HG02870 (cell line): ENCODE measurements at regions not wholly inside any gene's neighbourhood (a gene's known extent, or its start where the extent isn't known, plus 50 kb on each side); places are given as distances from the start of the nearest gene placed in this dataset.
"Not testable (repeated sequence)": the region's sequence is repeated elsewhere in the genome, so short reads cannot be mapped to it uniquely, and the experiment has no call there.

Experiments used
- ATAC-seq: cut with Tn5 transposase; IDR thresholded peaks from one replicate; pipeline ENCODE4 v1.9.1; 2021; ENCODE audit warnings: mild to moderate bottlenecking, moderate library complexity; ENCODE audit not compliant: unreplicated experiment

DNA sequence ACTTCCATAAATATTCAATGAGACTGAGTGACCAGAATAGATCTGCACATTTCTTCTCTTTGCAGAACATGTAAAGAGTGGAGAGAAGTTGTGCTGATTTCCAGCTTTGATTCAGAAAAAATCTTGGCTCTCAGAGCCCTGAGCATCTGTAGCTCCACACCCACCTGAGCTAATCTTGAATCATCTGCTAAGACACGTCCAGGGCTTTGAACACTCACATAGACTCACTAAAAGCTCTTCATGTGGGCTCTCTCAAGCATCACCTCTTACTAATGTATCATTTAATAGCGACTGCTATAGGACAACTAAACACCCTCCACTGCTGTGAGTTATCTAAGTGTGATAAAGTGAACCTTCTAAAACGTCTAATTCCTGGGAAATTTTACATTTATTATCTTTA lies 147.7 kb upstream of the GRIA3 start:
- ATAC-seq, result no peak

- ATAC-seq, result no peak
Observed at GRCh38 chrX:123049071-123049625, 134.9 kb upstream of the GRIA3 start.

- ATAC-seq, result no peak
Observed at GRCh38 chrX:123060986-123061385, 123.1 kb upstream of the GRIA3 start.

GRCh38 chrX:123064053-123064452 lies 120.0 kb upstream of the GRIA3 start:
- no peak for ATAC-seq

GRCh38 chrX:123072686-123073385 lies 111.2 kb upstream of the GRIA3 start:
- no peak for ATAC-seq

GRCh38 chrX:123075947-123076561 lies 108.0 kb upstream of the GRIA3 start:
- no peak for ATAC-seq

- ATAC-seq, result no peak
Observed at GRCh38 chrX:123077631-123078030, 106.4 kb upstream of the GRIA3 start.

DNA sequence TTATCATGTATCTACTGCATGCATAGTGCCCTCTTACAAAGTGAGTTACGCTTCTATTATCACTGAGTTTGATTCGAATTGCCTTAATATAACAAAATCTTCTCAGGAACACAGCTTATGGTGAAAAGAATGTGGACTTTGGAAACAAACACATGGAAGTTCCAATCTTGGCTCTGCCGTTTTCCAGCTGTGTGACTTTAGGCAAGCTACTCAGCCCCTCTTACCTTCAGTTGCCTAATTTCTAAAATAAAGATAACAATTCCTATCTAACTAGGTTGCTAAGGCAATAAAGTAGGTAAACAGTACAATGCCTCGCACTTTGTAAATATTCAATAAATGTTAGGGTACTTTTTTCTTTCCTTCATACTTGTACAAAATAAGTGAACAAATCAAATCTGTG lies 104.0 kb upstream of the GRIA3 start:
- ATAC-seq, result no peak

DNA sequence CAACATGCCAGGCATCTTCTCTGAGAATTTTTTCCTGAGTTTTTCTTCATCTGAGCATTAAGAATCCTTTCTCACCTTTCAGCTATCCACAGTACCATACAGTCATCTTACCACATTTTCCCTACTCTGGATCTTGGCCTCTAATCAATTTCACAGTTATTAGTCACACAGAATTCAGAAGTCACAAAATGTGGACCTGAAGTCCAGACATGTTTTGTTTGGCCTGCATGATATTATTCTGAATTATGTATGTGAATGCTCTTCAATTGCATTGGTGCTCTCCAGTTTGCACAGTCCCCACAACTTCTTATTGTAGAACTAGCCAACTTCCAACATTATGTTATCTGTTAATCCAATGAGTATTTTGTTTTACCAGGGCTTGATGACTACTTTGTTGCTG lies 102.3 kb upstream of the GRIA3 start:
- ATAC-seq, result no peak

GRCh38 chrX:123083924-123084323 lies 100.2 kb upstream of the GRIA3 start:
- ATAC-seq, result no peak

GRCh38 chrX:123084797-123085196 lies 99.3 kb upstream of the GRIA3 start:
- no peak for ATAC-seq

GRCh38 chrX:123085311-123085940 lies 98.7 kb upstream of the GRIA3 start:
- ATAC-seq, result no peak

DNA sequence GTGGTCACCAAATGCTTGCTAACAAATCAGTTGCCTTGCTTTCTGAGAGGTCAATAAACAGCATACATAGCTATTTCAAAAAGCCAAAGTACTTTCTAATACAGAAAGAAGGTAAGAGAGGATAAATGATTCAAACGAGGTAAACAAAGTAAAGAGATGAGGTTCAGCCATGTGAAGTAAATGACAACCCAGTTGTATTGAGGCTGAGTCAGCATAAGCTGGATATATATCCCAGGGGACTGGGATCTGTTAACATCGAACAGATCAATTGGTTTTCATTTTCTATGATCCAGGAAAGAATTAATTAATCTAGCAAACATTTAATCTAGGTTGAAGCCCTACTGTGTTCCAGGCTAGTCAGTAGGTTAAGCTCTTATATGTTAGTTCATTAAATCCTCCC lies 97.3 kb upstream of the GRIA3 start:
- no peak for ATAC-seq

DNA sequence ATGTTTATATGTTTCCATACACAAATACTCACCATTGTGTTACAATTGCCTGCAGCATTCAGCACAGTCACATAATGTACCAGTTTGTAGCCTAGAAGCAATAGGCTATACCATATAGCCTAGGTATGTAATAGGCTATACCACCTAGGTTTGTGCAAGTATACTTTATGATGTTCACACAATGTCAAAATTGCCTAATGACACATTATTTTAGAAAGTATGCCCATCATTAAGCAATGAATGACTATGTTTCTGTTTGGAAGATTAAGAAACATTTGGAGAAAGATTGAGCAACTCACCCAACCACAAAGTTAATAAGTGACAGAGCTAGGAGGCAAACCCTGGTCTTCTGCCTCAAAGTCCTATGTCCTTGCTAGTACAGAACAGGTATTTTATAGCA lies 96.8 kb upstream of the GRIA3 start:
- no peak for ATAC-seq

DNA sequence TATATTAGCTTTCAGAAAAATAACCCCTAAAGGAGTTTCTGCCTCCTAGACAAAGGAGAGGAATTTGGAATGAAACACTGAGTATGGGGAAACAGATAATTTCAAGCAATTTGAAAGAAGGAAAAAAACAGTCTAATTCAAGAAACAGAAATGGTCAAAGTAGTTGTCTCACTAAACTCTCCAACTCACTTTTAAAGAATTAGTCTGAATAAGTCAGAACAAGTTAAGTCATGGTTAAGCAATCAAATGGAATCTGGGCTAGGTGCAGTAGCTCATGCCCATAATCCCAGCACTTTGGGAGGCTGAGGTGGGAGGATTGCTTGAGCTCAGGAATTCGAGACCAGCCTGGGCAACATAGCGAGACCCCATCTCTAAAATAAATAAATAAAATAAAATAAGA lies 95.7 kb upstream of the GRIA3 start:
- ATAC-seq, result no peak

DNA sequence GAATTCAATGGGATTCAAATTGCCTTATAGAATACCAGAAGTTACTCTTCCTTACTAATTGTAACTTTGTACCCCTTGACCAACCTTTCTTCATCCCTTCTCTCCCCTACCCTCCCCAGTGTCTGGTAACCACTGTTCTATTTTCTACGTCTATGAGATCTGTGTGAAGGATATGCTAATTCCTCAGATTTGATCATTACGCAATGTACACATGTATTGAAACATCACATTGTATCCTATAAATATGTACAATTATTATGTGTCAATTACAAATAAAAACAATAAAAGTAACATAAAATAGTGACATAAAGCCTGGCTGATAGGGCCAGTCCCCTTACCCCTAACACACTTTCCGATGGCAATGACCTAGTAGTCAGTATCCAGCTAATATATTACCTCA lies 95.1 kb upstream of the GRIA3 start:
- ATAC-seq, result no peak

DNA sequence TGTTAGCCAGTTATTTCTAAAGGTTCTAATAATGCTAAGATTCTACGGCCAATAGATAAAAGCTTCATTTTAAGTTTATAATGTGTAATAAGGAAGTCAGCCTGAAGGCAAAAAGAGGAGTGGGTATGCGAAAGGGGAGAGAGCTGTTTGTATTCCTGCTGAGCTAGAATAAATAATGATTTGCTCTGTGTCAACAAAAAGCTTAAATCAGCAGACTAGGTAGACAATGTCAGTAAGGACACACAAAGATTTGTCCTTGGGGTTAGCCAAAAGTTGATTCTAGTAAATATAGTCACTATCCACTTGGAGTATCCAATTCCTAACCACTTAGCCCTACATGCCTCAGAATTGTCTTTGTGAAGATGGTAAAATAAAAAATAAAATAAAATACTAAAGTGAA lies 90.3 kb upstream of the GRIA3 start:
- ATAC-seq, result no peak

- no peak for ATAC-seq
Observed at GRCh38 chrX:123108513-123109427, 75.3 kb upstream of the GRIA3 start.

GRCh38 chrX:123121241-123121640 lies 62.8 kb upstream of the GRIA3 start:
- no peak for ATAC-seq

GRCh38 chrX:123129805-123130204 lies 54.3 kb upstream of the GRIA3 start:
- ATAC-seq, result not testable (repeated sequence)
